ENCODE measurements at regions not wholly inside any gene's neighbourhood (a gene's known extent, or its start where the extent isn't known, plus 50 kb on each side); places are given as distances from the start of the nearest gene placed in this dataset.

GRCh38 chr9:84480071-84480470 lies 139.5 kb upstream of the SLC28A3 start:
- POLR2A ChIA-PET, result no interaction called here

DNA sequence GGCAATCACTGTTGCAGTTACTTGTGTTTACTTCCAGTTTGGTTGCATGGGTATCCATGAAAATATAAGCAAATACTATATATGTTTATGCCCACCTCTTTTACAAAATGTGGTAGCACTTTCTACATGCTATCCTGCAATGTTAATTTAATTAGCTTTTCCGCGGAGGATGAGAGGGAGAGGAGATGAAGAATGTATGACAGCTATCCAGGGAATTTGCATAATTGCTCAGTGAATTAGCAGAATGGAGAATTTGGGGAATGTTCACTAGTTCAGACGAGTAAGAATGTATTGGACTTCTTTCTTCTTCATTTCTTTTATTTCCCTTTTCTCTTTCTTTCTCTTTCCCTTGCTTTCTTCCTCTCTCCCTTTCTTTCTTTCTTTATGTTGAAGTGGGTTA lies 140.7 kb upstream of the SLC28A3 start:
- no peak for ATAC-seq
- Mint-ChIP-seq H3K36me3 (ENCODE audit: low read depth) (no peaks in the 10 kb centered on the region), H3K27me3 (peaks cover 4% of the 10 kb centered on the region), H3K4me3 (no peak overlapping the region), H3K4me1 (ENCODE audit: low read depth) (no peaks in the 10 kb centered on the region), H3K27ac (no peak overlapping the region), H3K9me3 (peaks cover 2% of the 10 kb centered on the region)
- no peak for TF ChIP-seq CTCF (IDR thresholded peaks at IDR 0.05)
- DNase-seq, result no peak
- POLR2A ChIA-PET, result no interaction called here
- intact Hi-C loops (cut with micrococcal nuclease), result no loop called here
- CTCF ChIA-PET, result no interaction called here

More at GRCh38 chr9:84480071-84480470, 139.5 kb upstream of the SLC28A3 start:
- ATAC-seq (no peak), DNase-seq (no peak)
- CTCF ChIA-PET, result no interaction called here
- Mint-ChIP-seq H3K27me3 (no peaks in the 10 kb centered on the region), H3K9me3 (peaks cover 2% of the 10 kb centered on the region), H3K4me1 (ENCODE audit: low read depth) (no peaks in the 10 kb centered on the region), H3K4me3 (no peak overlapping the region), H3K36me3 (ENCODE audit: low read depth) (no peaks in the 10 kb centered on the region), H3K27ac (no peak overlapping the region)
- intact Hi-C loops (cut with micrococcal nuclease), result no loop called here
- TF ChIP-seq CTCF (IDR thresholded peaks at IDR 0.05), result no peak

GRCh38 chr9:84481636-84482218 lies 141.2 kb upstream of the SLC28A3 start:
- no peaks in the 10 kb centered on the region for H3K36me3 Mint-ChIP-seq (ENCODE audit: low read depth)
- no peaks in the 10 kb centered on the region for H3K9me3 Mint-ChIP-seq
- no peaks in the 10 kb centered on the region for H3K4me1 Mint-ChIP-seq (ENCODE audit: low read depth)
- H3K27ac Mint-ChIP-seq, result no peak overlapping the region
- H3K4me3 Mint-ChIP-seq, result no peak overlapping the region
- ATAC-seq (no peak), DNase-seq (no peak)
- ChIA-PET POLR2A (no interaction called here), CTCF (no interaction called here)
- intact Hi-C loops (cut with micrococcal nuclease), result no loop called here
- no peak for TF ChIP-seq CTCF (IDR thresholded peaks at IDR 0.05)
- H3K27me3 Mint-ChIP-seq, result peaks cover 5% of the 10 kb centered on the region

- H3K9me3 Mint-ChIP-seq, result no peaks in the 10 kb centered on the region
- intact Hi-C loops (cut with micrococcal nuclease), result no loop called here
- no peak overlapping the region for H3K4me3 Mint-ChIP-seq
- no peaks in the 10 kb centered on the region for H3K36me3 Mint-ChIP-seq (ENCODE audit: low read depth)
- TF ChIP-seq CTCF (IDR thresholded peaks at IDR 0.05), result no peak
- ChIA-PET CTCF (no interaction called here), POLR2A (no interaction called here)
- H3K4me1 Mint-ChIP-seq (ENCODE audit: low read depth), result no peaks in the 10 kb centered on the region
- H3K27me3 Mint-ChIP-seq, result peaks cover 5% of the 10 kb centered on the region
- DNase-seq (no peak), ATAC-seq (no peak)
- H3K27ac Mint-ChIP-seq, result no peak overlapping the region
Observed at GRCh38 chr9:84482607-84483006, 142.0 kb upstream of the SLC28A3 start.

DNA sequence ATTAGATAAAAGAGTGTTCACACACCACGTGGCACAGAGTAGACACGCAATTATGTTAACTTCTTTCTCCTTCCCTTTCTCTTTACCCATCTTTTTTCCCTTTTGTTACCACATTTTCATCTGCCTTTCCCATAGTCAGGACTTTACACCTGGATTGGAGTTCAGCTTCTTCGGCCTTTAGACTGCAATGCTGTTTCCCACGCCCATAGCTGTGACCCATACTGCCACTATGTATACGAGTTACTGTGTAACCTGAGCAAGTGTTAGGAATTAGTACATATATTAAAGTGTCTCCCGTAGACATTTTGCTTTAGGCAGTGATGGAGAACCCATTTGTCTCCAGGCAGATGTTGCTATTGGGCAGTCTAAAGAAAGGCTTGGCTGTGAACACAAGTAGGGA lies 143.6 kb upstream of the SLC28A3 start:
- intact Hi-C loops (cut with micrococcal nuclease), result no loop called here
- ChIA-PET CTCF (no interaction called here), POLR2A (no interaction called here)
- DNase-seq (no peak), ATAC-seq (no peak)
- Mint-ChIP-seq H3K9me3 (no peaks in the 10 kb centered on the region), H3K27ac (no peak overlapping the region), H3K27me3 (peaks cover 5% of the 10 kb centered on the region), H3K36me3 (ENCODE audit: low read depth) (no peaks in the 10 kb centered on the region), H3K4me3 (no peak overlapping the region), H3K4me1 (ENCODE audit: low read depth) (no peaks in the 10 kb centered on the region)
- TF ChIP-seq CTCF (IDR thresholded peaks at IDR 0.05), result no peak

All from activated CD8-positive, alpha-beta T cell treated with anti-CD3 and anti-CD28 coated beads for 36 hours (primary cell).